Right atrium auricular region (tissue), 2 donors: ENCODE measurements at regions not wholly inside any gene's neighbourhood (a gene's known extent, or its start where the extent isn't known, plus 50 kb on each side); places are given as distances from the start of the nearest gene placed in this dataset.

Experiments
- DNase-seq: peaks from one replicate; pipeline ENCODE4 v3.0.0-alpha.2; 2019; ENCODE audit warnings: low spot score
- H3K27ac ChIP-seq, 2 donors: fragments of 200-600 bp; sonication (generic); 1 replicate in 1 of 2; 2 replicates in 1 of 2; pipeline ENCODE4 v1.5.1; 2016 to 2019
- H3K27me3 ChIP-seq, 2 donors: fragments of 200-600 bp; sonication (generic); one replicate each; pipeline versions ENCODE4 v1.5.1 to v1.6.0; 2017 to 2019
- H3K36me3 ChIP-seq: fragments of 200-600 bp; sonication (generic); one replicate; pipeline ENCODE4 v1.5.1; 2016
- H3K4me1 ChIP-seq, 2 donors: fragments of 200-600 bp; sonication (generic); one replicate each; pipeline versions ENCODE4 v1.5.1 to v1.6.0; 2017 to 2019
- H3K4me3 ChIP-seq, 2 donors: fragments of 200-600 bp; sonication (generic); 1 replicate in 1 of 2; 2 replicates in 1 of 2; pipeline ENCODE4 v1.5.1; 2017 to 2019; ENCODE audit warnings: mild to moderate bottlenecking in 1 of 2, moderate library complexity in 1 of 2
- H3K9me3 ChIP-seq, 2 donors: fragments of 200-600 bp; sonication (generic); one replicate each; pipeline ENCODE4 v1.5.1; 2019
- TF ChIP-seq, protein P1 (sequence below), 2 donors: fragments of 200-600 bp; sonication (generic); IDR thresholded peaks; one replicate each; pipeline ENCODE4 v1.5.1; 2019; ENCODE audit warnings: antibody characterized with exemption in 2 of 2

DNA sequence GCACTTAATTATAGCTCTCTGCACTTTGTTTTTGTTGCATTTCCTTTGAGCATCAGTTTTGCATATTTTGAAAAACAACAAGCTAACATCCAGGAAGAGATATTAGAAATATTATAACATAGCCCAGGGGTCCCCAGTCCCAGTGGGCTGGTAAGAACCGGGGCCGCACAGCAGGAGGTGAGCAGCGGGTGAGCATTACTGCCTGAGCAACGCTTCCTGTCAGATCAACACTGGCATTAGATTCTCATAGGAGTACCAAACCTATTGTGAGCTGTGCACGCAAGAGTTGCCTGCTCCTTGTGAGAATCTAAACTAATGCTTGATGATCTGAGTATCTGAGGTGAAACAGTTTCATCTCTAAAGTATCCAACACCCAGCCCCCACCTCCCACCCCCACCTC, 675.9 kb upstream of the ZNF608 start:
- Histone ChIP-seq H3K27me3 (no peaks in the 10 kb centered on the region), H3K4me3 (no peak overlapping the region), H3K27ac (no peak overlapping the region), H3K4me1 (no peaks in the 10 kb centered on the region), H3K36me3 (no peaks in the 10 kb centered on the region), H3K9me3 (no peaks in the 10 kb centered on the region)
- TF ChIP-seq, protein P1, sequence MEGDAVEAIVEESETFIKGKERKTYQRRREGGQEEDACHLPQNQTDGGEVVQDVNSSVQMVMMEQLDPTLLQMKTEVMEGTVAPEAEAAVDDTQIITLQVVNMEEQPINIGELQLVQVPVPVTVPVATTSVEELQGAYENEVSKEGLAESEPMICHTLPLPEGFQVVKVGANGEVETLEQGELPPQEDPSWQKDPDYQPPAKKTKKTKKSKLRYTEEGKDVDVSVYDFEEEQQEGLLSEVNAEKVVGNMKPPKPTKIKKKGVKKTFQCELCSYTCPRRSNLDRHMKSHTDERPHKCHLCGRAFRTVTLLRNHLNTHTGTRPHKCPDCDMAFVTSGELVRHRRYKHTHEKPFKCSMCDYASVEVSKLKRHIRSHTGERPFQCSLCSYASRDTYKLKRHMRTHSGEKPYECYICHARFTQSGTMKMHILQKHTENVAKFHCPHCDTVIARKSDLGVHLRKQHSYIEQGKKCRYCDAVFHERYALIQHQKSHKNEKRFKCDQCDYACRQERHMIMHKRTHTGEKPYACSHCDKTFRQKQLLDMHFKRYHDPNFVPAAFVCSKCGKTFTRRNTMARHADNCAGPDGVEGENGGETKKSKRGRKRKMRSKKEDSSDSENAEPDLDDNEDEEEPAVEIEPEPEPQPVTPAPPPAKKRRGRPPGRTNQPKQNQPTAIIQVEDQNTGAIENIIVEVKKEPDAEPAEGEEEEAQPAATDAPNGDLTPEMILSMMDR (IDR thresholded peaks at IDR 0.05): no peak
- DNase-seq: no peak

DNA sequence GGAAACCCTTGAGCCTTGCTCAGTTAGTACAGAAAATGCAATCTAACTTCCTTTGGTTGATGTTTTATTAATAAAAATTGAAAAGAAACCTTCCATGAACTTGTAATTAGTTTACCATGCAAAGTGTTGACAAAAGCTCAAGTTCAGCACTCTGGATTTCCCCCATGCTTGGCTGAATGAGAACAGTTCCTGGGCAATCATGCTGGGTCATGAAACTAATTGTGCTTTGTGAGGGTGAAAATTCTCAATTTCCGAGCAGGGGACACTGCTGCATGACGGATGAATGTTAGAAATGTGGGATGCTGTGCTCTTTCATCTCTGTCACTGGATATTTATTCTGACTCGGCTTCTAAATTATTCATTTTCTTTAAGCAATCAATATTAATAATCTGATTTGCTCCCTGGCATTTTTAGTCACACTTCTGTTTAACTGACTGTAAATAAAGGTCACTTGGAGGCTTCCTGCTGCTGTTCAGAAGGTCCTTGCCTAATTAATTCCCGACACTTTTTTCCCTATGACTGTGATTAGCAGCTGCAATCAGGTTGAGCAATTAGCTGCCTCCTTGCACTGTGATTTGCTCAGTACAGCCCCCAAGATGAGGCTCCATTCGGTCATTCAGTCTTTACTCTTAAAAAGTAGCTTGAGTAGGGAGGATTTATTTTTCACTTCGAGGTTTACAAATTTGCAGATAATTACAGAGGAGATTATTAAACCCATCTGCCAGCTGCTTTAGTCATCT, 678.1 kb upstream of the ZNF608 start:
- H3K27ac ChIP-seq: no peak overlapping the region
- peaks cover 0 to 11% of the 10 kb centered on the region in 2 donors for H3K9me3 ChIP-seq
- no peak for DNase-seq
- TF ChIP-seq, protein P1 (IDR thresholded peaks at IDR 0.05): no peak
- H3K36me3 ChIP-seq: no peaks in the 10 kb centered on the region
- H3K4me1 ChIP-seq: no peaks in the 10 kb centered on the region
- H3K27me3 ChIP-seq: no peaks in the 10 kb centered on the region
- no peak overlapping the region for H3K4me3 ChIP-seq

DNA sequence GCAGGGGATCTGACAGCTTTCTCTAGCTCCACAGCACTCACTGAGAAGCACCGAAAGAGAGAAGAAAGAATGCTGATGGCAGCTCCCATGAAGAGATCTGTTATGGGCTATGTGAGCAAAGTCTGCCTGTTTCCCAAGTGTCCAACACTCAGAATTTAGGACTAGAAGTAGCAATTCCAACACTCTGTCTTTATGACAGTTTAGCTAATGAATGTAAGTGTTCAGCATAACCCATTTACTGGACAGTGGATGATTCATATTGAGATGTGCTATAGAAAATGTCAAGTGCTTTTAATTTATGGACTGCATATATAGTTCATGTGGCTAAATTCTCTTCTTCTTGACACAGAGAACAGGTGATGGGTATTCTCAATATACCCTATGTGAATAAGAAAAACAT, 683.1 kb upstream of the ZNF608 start:
- no peak overlapping the region for H3K27ac ChIP-seq
- peaks cover 0 to 11% of the 10 kb centered on the region in 2 donors for H3K9me3 ChIP-seq
- H3K36me3 ChIP-seq: no peaks in the 10 kb centered on the region
- TF ChIP-seq, protein P1 (IDR thresholded peaks at IDR 0.05): no peak
- no peak overlapping the region for H3K4me3 ChIP-seq
- no peaks in the 10 kb centered on the region for H3K27me3 ChIP-seq
- no peaks in the 10 kb centered on the region for H3K4me1 ChIP-seq
- no peak for DNase-seq

DNA sequence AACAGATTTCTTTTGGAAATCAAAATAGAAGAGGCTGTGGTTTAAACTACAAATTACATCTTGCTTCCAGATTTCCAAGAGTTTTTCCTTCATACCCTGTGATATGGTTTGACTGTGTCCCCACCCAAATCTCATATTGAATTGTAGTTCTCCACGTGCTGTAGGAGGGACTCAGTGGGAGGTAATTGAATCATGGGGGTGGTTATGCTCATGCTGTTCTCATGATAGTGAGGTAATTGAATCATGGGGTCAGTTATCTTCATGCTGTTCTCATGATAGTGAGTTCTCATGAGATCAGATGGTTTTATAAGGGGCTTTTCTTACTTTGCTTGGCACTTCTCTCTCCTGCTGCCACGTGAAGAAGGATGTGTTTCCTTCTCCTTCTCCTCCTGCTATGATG, 687.0 kb upstream of the ZNF608 start:
- no peak for DNase-seq
- Histone ChIP-seq H3K9me3 (peaks cover 0 to 4% of the 10 kb centered on the region in 2 donors), H3K27ac (no peak overlapping the region), H3K36me3 (no peaks in the 10 kb centered on the region), H3K4me1 (no peaks in the 10 kb centered on the region), H3K4me3 (no peak overlapping the region), H3K27me3 (no peaks in the 10 kb centered on the region)
- TF ChIP-seq, protein P1 (IDR thresholded peaks at IDR 0.05): no peak

DNA sequence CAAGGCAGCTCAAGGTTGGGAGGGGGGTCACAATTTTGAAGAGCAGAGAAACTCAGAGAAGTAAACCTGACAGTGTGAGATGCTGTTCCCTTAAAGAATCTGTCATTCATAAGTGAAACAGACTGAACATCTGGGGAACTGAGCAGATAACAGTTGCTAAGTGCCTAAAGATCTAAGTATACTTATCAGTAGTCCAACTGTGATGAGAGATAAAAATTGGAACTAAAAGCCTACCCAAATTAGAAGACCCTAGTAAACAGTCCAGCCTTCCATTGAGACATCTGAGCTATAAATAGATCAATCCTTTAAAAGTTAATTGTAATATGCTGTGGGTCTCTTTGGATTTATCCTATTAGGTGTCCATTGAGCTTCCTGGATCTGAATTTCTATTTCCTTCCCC, 692.8 kb upstream of the ZNF608 start:
- DNase-seq: no peak
- H3K27ac ChIP-seq: no peak overlapping the region
- H3K27me3 ChIP-seq: no peaks in the 10 kb centered on the region
- peaks cover 3 to 23% of the 10 kb centered on the region in 2 donors for H3K9me3 ChIP-seq
- H3K4me3 ChIP-seq: no peak overlapping the region
- TF ChIP-seq, protein P1 (IDR thresholded peaks at IDR 0.05): no peak
- H3K4me1 ChIP-seq: no peaks in the 10 kb centered on the region
- no peaks in the 10 kb centered on the region for H3K36me3 ChIP-seq

DNA sequence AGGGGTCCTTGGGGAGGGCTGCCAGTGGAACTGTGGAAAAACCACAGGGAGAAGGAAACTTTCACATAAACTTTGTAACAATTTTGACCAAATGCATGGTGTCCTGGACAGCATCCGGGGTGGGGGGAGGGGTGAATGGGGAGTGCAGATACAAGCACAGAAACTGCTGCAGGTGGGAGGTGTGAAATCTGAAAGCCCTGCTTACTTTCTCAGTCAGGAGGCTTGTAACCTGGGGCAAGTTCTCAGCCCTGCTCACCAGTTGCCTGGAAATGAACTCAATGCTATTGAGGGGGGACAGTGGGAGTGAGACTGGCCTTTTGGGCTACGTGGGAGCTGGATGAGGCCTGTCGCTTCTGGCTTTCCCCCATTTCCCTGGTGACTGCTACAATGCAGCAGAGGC, 694.5 kb upstream of the ZNF608 start:
- peaks cover 3 to 23% of the 10 kb centered on the region in 2 donors for H3K9me3 ChIP-seq
- no peak overlapping the region for H3K4me3 ChIP-seq
- H3K36me3 ChIP-seq: no peaks in the 10 kb centered on the region
- no peaks in the 10 kb centered on the region for H3K4me1 ChIP-seq
- TF ChIP-seq, protein P1 (IDR thresholded peaks at IDR 0.05): no peak
- H3K27ac ChIP-seq: no peak overlapping the region
- no peaks in the 10 kb centered on the region for H3K27me3 ChIP-seq
- no peak for DNase-seq
